DND-41 (cell line): ENCODE measurements at regions not wholly inside any gene's neighbourhood (a gene's known extent, or its start where the extent isn't known, plus 50 kb on each side); places are given as distances from the start of the nearest gene placed in this dataset.

ENCODE experiments used
- ATAC-seq: fragments of 200-7000 bp; cut with Tn5 transposase; 3 replicates; pipeline ENCODE4 v1.9.1; 2021; ENCODE audit warnings: low read depth; ENCODE audit not compliant: insufficient read depth
- DNase-seq: peaks from one replicate; pipeline ENCODE4 v3.0.0-alpha.2; 2020
- H2AFZ ChIP-seq: 2 replicates; pipeline ENCODE4 v1.6.0; 2012; ENCODE audit warnings: low read depth, low read length
- H3K27ac ChIP-seq: 2 replicates; pipeline ENCODE4 v1.5.1; 2012; ENCODE audit warnings: low read length, inconsistent platforms
- H3K27me3 ChIP-seq: fragments of 200-600 bp; sonication (generic); 2 replicates; pipeline ENCODE4 v1.6.0; 2012; ENCODE audit warnings: low read length, mild to moderate bottlenecking, inconsistent platforms; ENCODE audit not compliant: insufficient read depth, poor library complexity
- H3K36me3 ChIP-seq: 2 replicates; pipeline ENCODE4 v1.5.1; 2012; ENCODE audit warnings: low read length, inconsistent platforms; ENCODE audit not compliant: insufficient read depth
- H3K4me1 ChIP-seq: 2 replicates; pipeline ENCODE4 v1.5.1; 2012; ENCODE audit warnings: mild to moderate bottlenecking, low read length; ENCODE audit not compliant: insufficient read depth
- H3K4me2 ChIP-seq: 2 replicates; pipeline ENCODE4 v1.6.0; 2012; ENCODE audit warnings: mild to moderate bottlenecking, moderate library complexity, low read length, inconsistent platforms; ENCODE audit not compliant: insufficient read depth
- H3K4me3 ChIP-seq, 2 experiments: fragments of 200-600 bp in 1 of 2; shearing (Covaris generic) in 1 of 2; 2 replicates each; pipeline ENCODE4 v1.5.1; 2012 to 2016; ENCODE audit warnings: inconsistent platforms in 2 of 2, low read length in 2 of 2, mild to moderate bottlenecking in 2 of 2, low read depth in 1 of 2, moderate library complexity in 1 of 2
- H3K79me2 ChIP-seq: 2 replicates; pipeline ENCODE4 v1.6.0; 2012; ENCODE audit warnings: low read length, inconsistent platforms; ENCODE audit not compliant: insufficient read depth
- H3K9ac ChIP-seq: 2 replicates; pipeline ENCODE4 v1.6.0; 2012; ENCODE audit warnings: low read depth, mild to moderate bottlenecking, inconsistent platforms, low read length, moderate library complexity
- H3K9me3 ChIP-seq: 2 replicates; pipeline ENCODE4 v1.5.1; 2012; ENCODE audit warnings: low read length, moderate library complexity, mild to moderate bottlenecking, inconsistent platforms; ENCODE audit not compliant: insufficient read depth, severe bottlenecking
- H4K20me1 ChIP-seq: 2 replicates; pipeline ENCODE4 v1.6.0; 2012; ENCODE audit warnings: low read length; ENCODE audit not compliant: insufficient read depth
- EZH2 ChIP-seq: IDR thresholded peaks from 3 replicates; pipeline ENCODE4 v1.6.1; 2012; ENCODE audit warnings: borderline replicate concordance, low read depth, mild to moderate bottlenecking, moderate library complexity, low read length, inconsistent platforms; ENCODE audit not compliant: severe bottlenecking
- TF ChIP-seq, protein P1 (sequence below): IDR thresholded peaks from 2 replicates; pipeline ENCODE4 v1.5.1; 2012; ENCODE audit warnings: borderline replicate concordance, low read length, moderate library complexity, mild to moderate bottlenecking; ENCODE audit not compliant: poor library complexity, severe bottlenecking; ENCODE audit errors: extremely low read depth

DNA sequence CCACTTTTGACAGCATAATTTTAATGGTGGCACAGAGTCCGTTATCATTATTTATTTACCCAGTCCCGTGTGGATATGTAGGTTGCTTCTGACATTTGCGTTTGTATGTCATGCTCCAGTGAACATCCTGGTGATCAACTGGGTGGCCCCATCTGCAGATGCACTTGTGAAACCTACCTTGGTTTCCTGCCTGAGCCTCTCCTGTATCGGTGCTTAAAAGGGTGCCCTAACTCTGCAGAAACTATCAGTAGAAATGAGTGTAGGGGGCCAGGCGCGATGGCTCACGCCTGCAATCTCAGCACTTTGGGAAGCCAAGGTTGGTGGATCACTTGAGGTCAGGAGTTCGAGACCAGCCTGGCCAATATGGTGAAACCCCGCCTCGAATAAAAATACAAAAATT is 92.1 kb upstream of the IER5L start:
- no peaks in the 10 kb centered on the region for H3K9me3 ChIP-seq
- H3K9ac ChIP-seq, result no peak overlapping the region
- H2AFZ ChIP-seq, result no peak overlapping the region
- H4K20me1 ChIP-seq, result no peaks in the 10 kb centered on the region
- no peak overlapping the region for H3K4me3 ChIP-seq
- TF ChIP-seq EZH2, result no peak
- TF ChIP-seq, protein P1, sequence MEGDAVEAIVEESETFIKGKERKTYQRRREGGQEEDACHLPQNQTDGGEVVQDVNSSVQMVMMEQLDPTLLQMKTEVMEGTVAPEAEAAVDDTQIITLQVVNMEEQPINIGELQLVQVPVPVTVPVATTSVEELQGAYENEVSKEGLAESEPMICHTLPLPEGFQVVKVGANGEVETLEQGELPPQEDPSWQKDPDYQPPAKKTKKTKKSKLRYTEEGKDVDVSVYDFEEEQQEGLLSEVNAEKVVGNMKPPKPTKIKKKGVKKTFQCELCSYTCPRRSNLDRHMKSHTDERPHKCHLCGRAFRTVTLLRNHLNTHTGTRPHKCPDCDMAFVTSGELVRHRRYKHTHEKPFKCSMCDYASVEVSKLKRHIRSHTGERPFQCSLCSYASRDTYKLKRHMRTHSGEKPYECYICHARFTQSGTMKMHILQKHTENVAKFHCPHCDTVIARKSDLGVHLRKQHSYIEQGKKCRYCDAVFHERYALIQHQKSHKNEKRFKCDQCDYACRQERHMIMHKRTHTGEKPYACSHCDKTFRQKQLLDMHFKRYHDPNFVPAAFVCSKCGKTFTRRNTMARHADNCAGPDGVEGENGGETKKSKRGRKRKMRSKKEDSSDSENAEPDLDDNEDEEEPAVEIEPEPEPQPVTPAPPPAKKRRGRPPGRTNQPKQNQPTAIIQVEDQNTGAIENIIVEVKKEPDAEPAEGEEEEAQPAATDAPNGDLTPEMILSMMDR, result no peak
- H3K79me2 ChIP-seq, result no peaks in the 10 kb centered on the region
- no peak overlapping the region for H3K27ac ChIP-seq
- H3K36me3 ChIP-seq, result no peaks in the 10 kb centered on the region
- H3K4me2 ChIP-seq, result no peak overlapping the region
- no peak for ATAC-seq
- DNase-seq, result no peak
- H3K4me1 ChIP-seq, result no peaks in the 10 kb centered on the region; the same call in 1 of the 2 replicates
- peaks cover 4% of the 10 kb centered on the region for H3K27me3 ChIP-seq

DNA sequence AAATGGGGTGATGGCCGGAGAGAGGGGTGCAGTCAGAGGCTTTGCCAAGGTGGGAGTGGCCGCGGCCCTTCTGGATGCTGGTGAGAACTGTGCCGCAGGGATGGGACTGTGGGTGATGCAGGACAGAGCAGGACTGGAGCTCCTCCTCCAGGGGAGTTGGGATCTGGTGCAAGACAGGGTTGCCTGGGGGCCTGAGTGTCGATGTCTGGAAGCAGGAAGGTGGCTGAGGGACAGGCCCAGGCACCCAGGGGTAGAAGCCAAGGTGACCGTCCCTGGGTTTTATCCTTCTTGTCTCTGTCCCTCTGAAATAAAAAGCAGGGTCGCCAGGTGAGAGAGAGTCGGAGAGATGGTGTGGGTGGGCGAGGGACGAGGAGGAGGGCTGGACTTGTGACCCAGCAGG is 89.1 kb upstream of the IER5L start:
- Histone ChIP-seq H3K9me3 (no peaks in the 10 kb centered on the region), H2AFZ (no peak overlapping the region)
- no peak for DNase-seq

DNA sequence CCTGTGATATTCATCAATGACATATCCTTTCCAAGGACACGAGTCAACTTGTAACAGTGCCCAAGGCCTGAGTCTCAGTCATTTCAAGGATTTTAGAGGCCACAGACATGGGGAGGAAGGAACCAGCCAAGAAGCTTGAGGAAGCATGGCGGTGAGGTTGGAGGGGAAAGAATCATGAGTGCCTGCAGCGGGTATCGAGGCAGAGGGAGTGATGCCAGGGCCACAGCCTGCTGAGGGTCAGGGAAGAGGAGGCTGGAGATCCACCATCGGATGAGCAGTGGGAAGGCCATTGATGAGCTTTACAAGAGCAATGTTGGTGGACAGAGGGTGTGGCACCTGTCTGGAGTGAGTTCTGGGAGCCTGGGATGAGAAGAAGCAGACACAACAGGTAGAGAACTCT is 88.5 kb upstream of the IER5L start:
- Histone ChIP-seq H3K36me3 (no peaks in the 10 kb centered on the region), H3K4me3 (no peak overlapping the region), H3K9ac (no peak overlapping the region), H3K27me3 (peaks cover 7% of the 10 kb centered on the region), H3K4me2 (no peak overlapping the region), H3K9me3 (no peaks in the 10 kb centered on the region), H3K79me2 (no peaks in the 10 kb centered on the region), H3K4me1 (no peaks in the 10 kb centered on the region; the same call in 1 of the 2 replicates), H3K27ac (no peak overlapping the region), H4K20me1 (no peaks in the 10 kb centered on the region), H2AFZ (no peak overlapping the region)
- TF ChIP-seq, protein P1, result no peak
- no peak for TF ChIP-seq EZH2
- DNase-seq, result no peak
- no peak for ATAC-seq

More for the DNA sequence above, 89.1 kb upstream of the IER5L start:
- Histone ChIP-seq H4K20me1 (no peaks in the 10 kb centered on the region), H3K4me1 (no peaks in the 10 kb centered on the region; the same call in 1 of the 2 replicates), H3K27ac (no peak overlapping the region), H3K36me3 (no peaks in the 10 kb centered on the region), H3K4me3 (no peak overlapping the region), H3K79me2 (no peaks in the 10 kb centered on the region), H3K4me2 (no peak overlapping the region), H3K9ac (no peak overlapping the region), H3K27me3 (peaks cover 7% of the 10 kb centered on the region)
- no peak for TF ChIP-seq EZH2
- TF ChIP-seq, protein P1, result no peak
- ATAC-seq, result no peak

DNA sequence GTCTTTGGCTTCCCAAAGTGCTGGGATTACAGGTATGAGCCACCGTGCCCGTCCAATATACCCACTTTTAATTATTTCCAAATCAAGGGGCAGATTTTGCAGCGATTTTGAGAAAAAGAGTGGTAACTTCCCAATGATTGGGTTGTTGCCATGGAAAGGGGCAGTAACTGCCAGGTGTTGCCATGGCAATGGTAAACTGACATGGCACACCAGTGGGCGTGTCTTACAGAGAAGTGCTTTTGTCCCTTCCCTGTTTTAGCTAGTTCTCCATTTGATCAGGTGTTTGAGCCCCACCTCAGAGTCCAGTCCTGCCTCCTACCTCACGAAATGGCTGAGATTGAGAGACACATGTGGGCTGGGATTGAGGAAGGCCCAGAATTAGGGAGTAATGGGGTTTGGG is 86.3 kb upstream of the IER5L start:
- H3K4me3 ChIP-seq, result no peak overlapping the region
- H3K36me3 ChIP-seq, result no peaks in the 10 kb centered on the region
- H2AFZ ChIP-seq, result no peak overlapping the region
- H3K9me3 ChIP-seq, result no peaks in the 10 kb centered on the region
- H4K20me1 ChIP-seq, result no peaks in the 10 kb centered on the region; the same call in 1 of the 2 replicates
- H3K27me3 ChIP-seq, result peaks cover 7% of the 10 kb centered on the region
- H3K4me1 ChIP-seq, result no peaks in the 10 kb centered on the region
- no peak overlapping the region for H3K4me2 ChIP-seq
- H3K9ac ChIP-seq, result no peak overlapping the region
- DNase-seq (no peak), ATAC-seq (no peak)
- TF ChIP-seq, protein P1, result no peak
- TF ChIP-seq EZH2, result no peak
- no peaks in the 10 kb centered on the region for H3K79me2 ChIP-seq
- H3K27ac ChIP-seq, result no peak overlapping the region
